DMS79 treated with DMSO at 0.1 percent for 48 hours (cell line): ENCODE measurements at regions not wholly inside any gene's neighbourhood (a gene's known extent, or its start where the extent isn't known, plus 50 kb on each side); places are given as distances from the start of the nearest gene placed in this dataset.
"Not testable (repeated sequence)": the region's sequence is repeated elsewhere in the genome, so short reads cannot be mapped to it uniquely, and the experiment has no call there.

Experiments
- DNase-seq: peaks from one replicate; lab custom pipeline; 2025; lab: John Stamatoyannopoulos, UW

DNA sequence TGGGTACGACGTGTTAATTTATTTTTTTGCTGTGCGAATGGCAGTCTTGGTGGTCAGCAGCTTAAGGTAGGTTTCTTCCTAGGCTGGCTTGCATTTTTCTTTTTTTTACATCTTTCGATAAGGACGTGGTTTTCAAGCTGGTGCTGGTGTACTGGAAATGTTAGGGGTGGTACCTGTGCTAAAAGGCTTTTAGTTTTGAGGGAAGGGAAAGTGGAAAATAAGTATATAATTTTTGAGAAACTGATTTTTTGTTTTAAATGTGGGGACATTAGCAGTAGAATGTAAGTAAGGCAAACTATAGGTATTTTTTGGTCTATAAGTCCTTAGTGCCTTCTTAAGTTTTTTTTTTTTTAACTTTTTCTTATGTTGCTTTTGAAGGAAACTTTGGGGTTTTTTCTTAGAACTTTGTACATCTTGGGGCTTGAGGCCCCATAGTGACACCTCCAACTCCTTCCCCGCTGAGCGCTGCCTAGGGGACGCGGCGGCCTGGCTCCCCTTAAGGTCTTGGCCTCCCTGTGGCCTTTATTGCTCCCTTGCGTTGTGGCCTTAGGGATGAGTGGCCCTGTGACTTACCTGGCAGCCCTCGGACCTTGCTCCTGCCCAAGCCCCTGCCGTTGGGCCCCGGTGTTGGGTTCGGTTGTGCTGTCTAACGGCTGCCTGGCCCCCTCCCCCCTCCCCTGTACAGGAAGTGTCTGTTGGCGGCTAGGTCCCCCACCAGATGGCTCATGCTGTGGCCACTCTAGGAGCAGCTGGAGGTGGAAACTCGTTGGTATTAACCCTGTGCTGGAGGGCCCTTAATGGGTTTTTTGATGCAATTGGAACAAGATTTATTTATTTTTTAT is 88.0 kb upstream of the RPRML start:
- DNase-seq = peak; percentile 70

GRCh38 chr17:47066095-47066494 is 87.0 kb upstream of the RPRML start:
- DNase-seq = no peak

- DNase-seq = no peak
These were observed 85.6 kb upstream of the RPRML start for GRCh38 chr17:47064684-47065083.

GRCh38 chr17:47063475-47063874 is 84.4 kb upstream of the RPRML start:
- DNase-seq = no peak

- not testable (repeated sequence) for DNase-seq
These were observed 83.8 kb upstream of the RPRML start for GRCh38 chr17:47062851-47063250.

DNA sequence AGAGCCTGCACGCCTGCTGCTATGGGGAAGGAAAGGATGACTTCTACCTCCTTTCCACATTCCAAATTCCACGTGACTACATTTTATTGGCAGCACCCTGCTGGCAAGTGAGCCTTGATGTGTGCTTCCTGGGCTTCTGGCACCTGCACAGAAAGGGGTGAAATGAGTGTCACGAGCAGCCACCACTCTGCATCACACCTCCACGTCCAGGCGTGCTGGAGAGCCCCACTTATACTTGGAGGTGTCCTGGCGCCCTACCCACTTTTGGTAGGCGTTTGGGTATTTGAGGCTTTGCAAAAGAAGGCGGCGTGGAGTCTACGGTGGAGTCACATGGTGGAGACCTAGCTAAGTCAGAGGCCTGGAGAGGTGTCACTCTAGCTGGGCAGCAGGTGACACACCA is 81.0 kb upstream of the RPRML start:
- DNase-seq = not testable (repeated sequence)

GRCh38 chr17:47057830-47058229 is 78.8 kb upstream of the RPRML start:
- no peak for DNase-seq

GRCh38 chr17:47057279-47057678 is 78.2 kb upstream of the RPRML start:
- DNase-seq = not testable (repeated sequence)

DNA sequence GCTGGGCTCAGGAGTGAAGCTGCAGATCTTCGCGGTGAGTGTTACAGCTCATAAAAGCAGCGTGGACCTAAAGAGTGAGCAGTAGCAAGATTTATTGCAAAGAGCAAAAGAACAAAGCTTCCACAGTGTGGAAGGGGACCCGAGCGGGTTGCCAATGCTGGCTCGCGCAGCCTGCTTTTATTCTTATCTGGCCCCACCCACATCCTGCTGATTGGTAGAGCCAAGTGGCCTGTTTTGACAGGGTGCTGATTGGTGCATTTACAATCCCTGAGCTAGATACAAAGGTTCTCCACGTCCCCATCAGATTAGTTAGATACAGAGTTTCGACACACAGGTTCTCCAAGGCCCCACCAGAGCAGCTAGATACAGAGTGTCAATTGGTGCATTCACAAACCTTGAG is 77.6 kb upstream of the RPRML start:
- not testable (repeated sequence) for DNase-seq
